NCI-H2107 (cell line): ENCODE measurements at regions not wholly inside any gene's neighbourhood (a gene's known extent, or its start where the extent isn't known, plus 50 kb on each side); places are given as distances from the start of the nearest gene placed in this dataset.

Source experiments
- DNase-seq: peaks from one replicate; lab custom pipeline; 2025; lab: John Stamatoyannopoulos, UW

- DNase-seq, result no peak
Measured at GRCh38 chr10:21172930-21173801, 276.1 kb upstream of the NEBL start.

GRCh38 chr10:21172542-21172929 is 275.4 kb upstream of the NEBL start:
- DNase-seq, result no peak

- no peak for DNase-seq
Measured at GRCh38 chr10:21171936-21172541, 274.9 kb upstream of the NEBL start.

GRCh38 chr10:21171197-21171935 is 274.3 kb upstream of the NEBL start:
- no peak for DNase-seq

- DNase-seq, result no peak
Measured at GRCh38 chr10:21170216-21170615, 273.1 kb upstream of the NEBL start.

- no peak for DNase-seq
Measured at GRCh38 chr10:21169271-21169670, 272.2 kb upstream of the NEBL start.

GRCh38 chr10:21167288-21168010 is 270.3 kb upstream of the NEBL start:
- no peak for DNase-seq

- DNase-seq, result no peak
Measured at GRCh38 chr10:21166557-21167287, 269.6 kb upstream of the NEBL start.

GRCh38 chr10:21165489-21165888 is 268.4 kb upstream of the NEBL start:
- DNase-seq, result no peak

- DNase-seq, result no peak
Measured at GRCh38 chr10:21164687-21165086, 267.6 kb upstream of the NEBL start.

- no peak for DNase-seq
Measured at GRCh38 chr10:21162948-21163347, 265.8 kb upstream of the NEBL start.

- DNase-seq, result no peak
Measured at GRCh38 chr10:21161647-21162046, 264.5 kb upstream of the NEBL start.

GRCh38 chr10:21161090-21161625 is 264.0 kb upstream of the NEBL start:
- DNase-seq, result no peak

GRCh38 chr10:21160116-21160515 is 263.0 kb upstream of the NEBL start:
- DNase-seq, result no peak

- no peak for DNase-seq
Measured at GRCh38 chr10:21159669-21160068, 262.6 kb upstream of the NEBL start.

GRCh38 chr10:21158301-21158700 is 261.2 kb upstream of the NEBL start:
- no peak for DNase-seq

GRCh38 chr10:21157664-21158063 is 260.6 kb upstream of the NEBL start:
- DNase-seq, result no peak

GRCh38 chr10:21150166-21150565 is 253.1 kb upstream of the NEBL start:
- DNase-seq, result no peak

GRCh38 chr10:21146436-21146789 is 249.3 kb upstream of the NEBL start:
- no peak for DNase-seq

GRCh38 chr10:21145751-21146435 is 248.8 kb upstream of the NEBL start:
- no peak for DNase-seq

GRCh38 chr10:21144047-21144446 is 246.9 kb upstream of the NEBL start:
- no peak for DNase-seq
